Kidney epithelial cell (primary cell): ENCODE measurements at regions not wholly inside any gene's neighbourhood (a gene's known extent, or its start where the extent isn't known, plus 50 kb on each side); places are given as distances from the start of the nearest gene placed in this dataset.

ENCODE experiments used
- DNase-seq: peaks from one replicate; pipeline ENCODE4 v3.0.0-alpha.2; 2010; ENCODE audit warnings: low read depth
- H3K27me3 ChIP-seq: 2 replicates; pipeline ENCODE4 v1.6.0; 2011; ENCODE audit warnings: low read length; ENCODE audit not compliant: control insufficient read depth, insufficient read depth
- H3K36me3 ChIP-seq: 2 replicates; pipeline ENCODE4 v1.5.1; 2011; ENCODE audit warnings: low read length; ENCODE audit not compliant: control insufficient read depth, insufficient read depth
- H3K4me3 ChIP-seq: 2 replicates; pipeline ENCODE4 v1.5.1; 2011; ENCODE audit warnings: low read depth, mild to moderate bottlenecking, control low read depth, low read length
- CTCF ChIP-seq: IDR thresholded peaks from 2 replicates; pipeline ENCODE4 v1.5.1; 2011; ENCODE audit warnings: mild to moderate bottlenecking, moderate library complexity, low read length, control low read depth, inconsistent platforms; ENCODE audit not compliant: insufficient read depth, poor library complexity, severe bottlenecking

- no peak for DNase-seq
- no peaks in the 10 kb centered on the region for H3K27me3 ChIP-seq
- no peaks in the 10 kb centered on the region for H3K36me3 ChIP-seq
- no peak overlapping the region for H3K4me3 ChIP-seq
- no peak for TF ChIP-seq CTCF
These were observed 281.9 kb downstream of the GAS1 start for GRCh38 chr9:86665416-86665815.

- no peak for DNase-seq
- TF ChIP-seq CTCF = no peak
These were observed 282.7 kb downstream of the GAS1 start for GRCh38 chr9:86664603-86665002.

GRCh38 chr9:86663905-86664304 is 283.4 kb downstream of the GAS1 start:
- TF ChIP-seq CTCF = no peak
- Histone ChIP-seq H3K4me3 (no peak overlapping the region), H3K36me3 (no peaks in the 10 kb centered on the region), H3K27me3 (no peaks in the 10 kb centered on the region)
- no peak for DNase-seq

More at GRCh38 chr9:86664603-86665002, 282.7 kb downstream of the GAS1 start:
- H3K4me3 ChIP-seq = no peak overlapping the region
- H3K36me3 ChIP-seq = no peaks in the 10 kb centered on the region
- H3K27me3 ChIP-seq = no peaks in the 10 kb centered on the region

- Histone ChIP-seq H3K36me3 (no peaks in the 10 kb centered on the region), H3K27me3 (no peaks in the 10 kb centered on the region), H3K4me3 (no peak overlapping the region)
- DNase-seq = no peak
- TF ChIP-seq CTCF = no peak
These were observed 284.3 kb downstream of the GAS1 start for GRCh38 chr9:86662890-86663468.

GRCh38 chr9:86660146-86660943 is 287.0 kb downstream of the GAS1 start:
- no peak overlapping the region for H3K4me3 ChIP-seq
- no peak for TF ChIP-seq CTCF
- no peaks in the 10 kb centered on the region for H3K36me3 ChIP-seq
- no peaks in the 10 kb centered on the region for H3K27me3 ChIP-seq
- peak; percentile 18 for DNase-seq
